Adrenal gland (tissue), 5 donors: ENCODE measurements at regions not wholly inside any gene's neighbourhood (a gene's known extent, or its start where the extent isn't known, plus 50 kb on each side); places are given as distances from the start of the nearest gene placed in this dataset.
"Not testable (repeated sequence)": the region's sequence is repeated elsewhere in the genome, so short reads cannot be mapped to it uniquely, and the experiment has no call there.

Experiments
- POLR2A ChIP-seq, 2 donors: fragments of 450-650 bp; IDR thresholded peaks; one replicate each; pipeline ENCODE4 v1.6.1; 2017; ENCODE audit warnings: antibody characterized with exemption in 2 of 2, mild to moderate bottlenecking in 2 of 2, moderate library complexity in 1 of 2
- TF ChIP-seq, protein P1 (sequence below), 6 experiments: fragments of 450-650 bp in 4 of 6; fragments of 200-600 bp in 2 of 6; sonication (generic) in 1 of 6; IDR thresholded peaks; 1 replicate in 5 of 6; 2 replicates in 1 of 6; pipeline versions ENCODE4 v1.5.1 to v1.8.0; 2016 to 2021; ENCODE audit warnings: antibody characterized with exemption in 6 of 6, mild to moderate bottlenecking in 2 of 6, moderate library complexity in 1 of 6
- donor health status: DM: no; HTN: no; CAD: no.

DNA sequence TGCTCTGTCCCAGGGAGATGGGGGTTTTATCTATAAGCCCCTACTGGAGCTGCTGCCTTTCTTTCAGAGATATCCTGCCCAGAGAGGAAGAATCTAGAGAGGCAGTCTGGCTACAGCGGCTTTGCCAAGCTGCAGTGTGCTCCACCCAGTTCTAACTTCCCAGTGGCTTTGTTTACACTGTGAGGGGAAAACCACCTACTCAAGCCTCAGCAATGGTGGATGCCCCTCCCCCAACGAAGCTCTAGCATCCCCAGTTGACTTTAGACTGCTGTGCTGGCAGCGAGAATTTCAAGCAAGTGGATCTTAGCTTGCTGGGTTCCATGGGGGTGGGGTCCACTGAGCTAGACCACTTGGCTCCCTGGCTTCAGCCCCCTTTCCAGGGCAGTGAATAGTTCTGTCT lies 444.6 kb downstream of the SOX2 start:
- TF ChIP-seq POLR2A (IDR thresholded peaks at IDR 0.05): not testable (repeated sequence)
- TF ChIP-seq, protein P1, sequence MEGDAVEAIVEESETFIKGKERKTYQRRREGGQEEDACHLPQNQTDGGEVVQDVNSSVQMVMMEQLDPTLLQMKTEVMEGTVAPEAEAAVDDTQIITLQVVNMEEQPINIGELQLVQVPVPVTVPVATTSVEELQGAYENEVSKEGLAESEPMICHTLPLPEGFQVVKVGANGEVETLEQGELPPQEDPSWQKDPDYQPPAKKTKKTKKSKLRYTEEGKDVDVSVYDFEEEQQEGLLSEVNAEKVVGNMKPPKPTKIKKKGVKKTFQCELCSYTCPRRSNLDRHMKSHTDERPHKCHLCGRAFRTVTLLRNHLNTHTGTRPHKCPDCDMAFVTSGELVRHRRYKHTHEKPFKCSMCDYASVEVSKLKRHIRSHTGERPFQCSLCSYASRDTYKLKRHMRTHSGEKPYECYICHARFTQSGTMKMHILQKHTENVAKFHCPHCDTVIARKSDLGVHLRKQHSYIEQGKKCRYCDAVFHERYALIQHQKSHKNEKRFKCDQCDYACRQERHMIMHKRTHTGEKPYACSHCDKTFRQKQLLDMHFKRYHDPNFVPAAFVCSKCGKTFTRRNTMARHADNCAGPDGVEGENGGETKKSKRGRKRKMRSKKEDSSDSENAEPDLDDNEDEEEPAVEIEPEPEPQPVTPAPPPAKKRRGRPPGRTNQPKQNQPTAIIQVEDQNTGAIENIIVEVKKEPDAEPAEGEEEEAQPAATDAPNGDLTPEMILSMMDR (IDR thresholded peaks at IDR 0.05): not testable (repeated sequence)
